Left renal cortex interstitium (tissue), 4 donors: ENCODE measurements at regions not wholly inside any gene's neighbourhood (a gene's known extent, or its start where the extent isn't known, plus 50 kb on each side); places are given as distances from the start of the nearest gene placed in this dataset.

Experiments
- DNase-seq, 4 donors: peaks; one replicate each; pipeline ENCODE4 v3.0.0-alpha.2; 2013; ENCODE audit warnings: low read depth in 4 of 4, low spot score in 2 of 4, missing footprints in 1 of 4

DNA sequence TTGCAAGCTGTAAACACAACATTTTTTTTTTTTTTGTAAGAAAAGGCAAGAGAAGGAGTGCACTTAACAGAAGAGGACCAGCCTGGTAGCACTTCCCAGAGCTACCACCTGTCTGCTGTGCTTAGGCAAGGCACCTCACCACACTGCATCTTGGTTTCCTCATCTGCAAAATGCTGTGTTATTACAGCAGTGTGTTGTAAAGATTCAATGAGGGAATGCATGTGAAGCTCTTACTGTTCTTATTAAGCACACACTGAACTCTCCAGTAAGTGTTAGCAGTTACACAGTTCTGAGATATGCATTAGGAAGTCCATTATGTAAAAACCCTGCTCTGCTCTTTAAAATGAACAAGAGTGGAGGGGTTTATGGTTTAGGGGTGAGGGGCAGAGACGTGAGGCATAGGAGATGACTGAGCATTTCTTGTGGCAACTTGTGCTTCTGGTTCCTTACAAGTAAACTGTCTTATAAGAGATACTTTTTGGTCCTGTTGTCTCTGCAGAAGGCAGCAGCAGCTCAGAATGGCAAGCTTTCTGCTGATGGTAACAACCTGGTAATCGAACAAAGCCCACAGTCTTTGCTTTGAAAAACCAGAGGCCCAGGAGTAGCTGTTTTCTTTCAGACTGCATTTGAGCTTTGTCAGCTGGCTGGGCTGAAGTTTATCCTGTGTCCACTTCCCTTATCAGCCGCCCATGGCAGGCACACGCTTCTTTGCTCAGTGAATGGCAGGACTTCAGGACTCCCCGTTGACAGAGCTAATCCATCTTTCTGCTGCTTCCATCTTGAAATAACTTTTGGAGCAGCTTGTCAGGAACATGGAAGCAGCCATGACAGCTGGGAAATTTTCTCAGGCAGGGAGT lies 98.8 kb upstream of the BMPER start:
- DNase-seq, result no peak

DNA sequence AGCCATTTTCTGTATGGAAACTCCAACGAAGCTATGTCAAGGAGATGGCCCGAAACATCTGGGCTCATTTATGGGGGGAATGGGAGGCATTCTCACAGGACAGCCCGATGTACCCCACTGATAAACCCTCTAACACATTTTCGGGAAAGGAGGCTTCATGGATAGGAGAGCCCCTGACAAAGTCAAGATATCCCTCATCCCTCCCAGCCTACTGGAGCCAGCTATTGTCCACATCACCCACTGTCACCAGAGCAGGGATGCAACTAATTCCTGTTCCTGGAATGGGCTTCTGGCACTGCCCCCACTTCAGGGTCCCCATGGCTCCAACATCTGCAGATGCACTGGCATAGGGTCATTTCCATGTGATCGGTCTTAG lies 98.2 kb upstream of the BMPER start:
- DNase-seq, result no peak

DNA sequence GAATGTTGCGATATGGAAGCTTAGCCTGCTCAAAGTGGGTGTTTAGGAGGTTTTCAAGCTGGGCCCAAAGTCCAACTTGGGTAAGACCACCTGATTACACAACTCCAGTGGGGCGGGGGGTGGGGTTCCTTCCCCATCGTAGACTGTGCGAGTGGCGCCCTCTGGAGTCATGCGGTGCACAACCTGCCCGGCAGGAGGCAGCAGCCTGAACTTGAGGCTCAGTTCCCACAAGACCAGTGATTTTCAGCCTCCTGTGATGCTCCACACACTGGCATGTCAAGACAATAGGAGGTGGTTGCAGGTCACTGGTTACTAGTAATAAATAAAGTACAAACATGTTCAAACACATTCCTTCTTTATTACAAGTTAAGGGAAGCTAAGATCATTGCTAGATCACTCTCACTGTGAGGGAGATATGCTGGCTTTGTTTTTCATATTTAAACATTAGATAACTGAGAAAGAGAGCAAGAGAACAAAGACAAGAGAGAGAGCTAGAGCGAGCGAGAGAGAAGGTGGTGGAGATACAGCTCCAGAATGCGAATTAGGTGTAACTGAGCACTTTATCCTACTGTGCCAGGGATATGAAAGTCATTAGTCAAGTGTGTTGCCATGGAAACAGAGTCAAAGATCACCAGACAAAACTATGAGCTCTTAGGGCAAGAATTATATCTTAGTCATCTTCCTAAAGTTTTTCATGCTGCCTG lies 97.4 kb upstream of the BMPER start:
- no peak for DNase-seq

DNA sequence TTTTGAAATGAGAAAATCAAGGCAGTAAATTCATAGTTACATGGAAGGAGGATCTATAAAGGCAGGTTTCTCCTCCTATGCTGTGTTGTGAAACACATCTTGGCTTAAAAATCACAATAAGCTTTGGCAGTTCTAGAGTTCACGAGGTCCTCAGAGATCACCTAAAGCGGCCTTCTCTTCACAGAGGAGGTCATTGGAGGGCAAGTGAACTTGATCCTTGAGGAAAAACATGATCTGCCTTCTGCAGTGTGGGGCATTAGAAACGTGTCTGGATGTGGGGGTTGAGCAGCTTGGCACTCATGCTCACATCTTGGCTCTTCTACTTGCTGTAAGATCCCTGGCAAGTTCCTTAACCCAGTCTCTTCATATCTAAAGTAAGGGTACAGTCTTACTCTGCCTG lies 96.1 kb upstream of the BMPER start:
- no peak for DNase-seq

DNA sequence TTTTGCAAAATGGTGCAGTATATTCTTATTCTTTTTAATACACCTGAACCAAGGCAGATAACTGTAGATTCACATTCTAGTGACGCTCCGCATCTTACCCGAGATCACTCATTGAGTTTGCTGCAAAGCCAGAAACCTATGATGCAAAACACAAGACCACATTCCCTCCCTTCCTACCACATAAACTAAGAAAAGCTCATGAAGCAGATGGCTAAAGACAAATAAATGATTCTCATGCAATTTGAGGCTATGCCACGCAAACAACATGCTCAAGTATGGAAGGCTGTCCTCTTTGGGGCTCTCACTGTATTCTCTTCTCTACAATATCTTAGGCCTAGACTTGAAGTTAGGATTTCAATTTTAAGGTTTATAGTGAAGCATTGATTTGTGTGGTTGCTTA lies 95.0 kb upstream of the BMPER start:
- DNase-seq, result no peak

DNA sequence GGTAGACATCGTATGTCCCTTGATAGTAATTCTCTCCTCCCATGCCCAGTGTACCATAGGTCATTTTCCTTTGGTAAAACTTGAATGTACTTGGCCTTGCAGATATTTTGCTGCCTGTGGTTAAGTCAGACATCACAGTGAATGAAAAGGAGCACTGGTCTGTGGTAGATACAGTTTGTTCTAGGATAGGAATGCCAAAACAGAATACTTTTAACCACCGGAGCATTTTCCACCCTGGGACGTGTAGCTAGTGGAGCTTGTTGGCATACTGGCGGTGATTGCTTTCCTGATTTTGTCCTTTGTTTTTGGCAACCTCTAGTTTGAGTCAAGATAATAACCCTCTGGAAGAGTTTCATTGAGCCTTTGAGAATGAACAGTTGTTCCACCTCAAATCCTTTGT lies 92.0 kb upstream of the BMPER start:
- DNase-seq, result no peak

DNA sequence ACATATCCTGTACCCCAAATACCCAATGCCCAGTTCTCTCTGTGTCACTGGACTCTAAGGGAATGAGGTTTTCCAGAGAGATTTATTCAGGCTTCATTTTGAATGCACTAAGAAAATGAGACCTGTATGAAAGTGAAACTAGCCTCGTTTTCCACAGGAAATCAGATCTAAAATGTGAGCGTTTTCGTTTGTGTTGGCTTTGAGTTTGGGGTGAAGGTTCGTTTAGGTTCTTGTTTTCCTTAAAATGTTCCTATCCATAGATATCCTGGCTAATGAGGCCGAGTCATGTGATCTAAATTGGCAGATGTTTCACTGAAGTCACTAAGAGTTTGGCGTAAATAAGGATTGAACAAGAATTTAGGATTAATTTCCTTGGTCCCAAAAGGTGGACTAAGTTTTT lies 90.9 kb upstream of the BMPER start:
- no peak for DNase-seq

DNA sequence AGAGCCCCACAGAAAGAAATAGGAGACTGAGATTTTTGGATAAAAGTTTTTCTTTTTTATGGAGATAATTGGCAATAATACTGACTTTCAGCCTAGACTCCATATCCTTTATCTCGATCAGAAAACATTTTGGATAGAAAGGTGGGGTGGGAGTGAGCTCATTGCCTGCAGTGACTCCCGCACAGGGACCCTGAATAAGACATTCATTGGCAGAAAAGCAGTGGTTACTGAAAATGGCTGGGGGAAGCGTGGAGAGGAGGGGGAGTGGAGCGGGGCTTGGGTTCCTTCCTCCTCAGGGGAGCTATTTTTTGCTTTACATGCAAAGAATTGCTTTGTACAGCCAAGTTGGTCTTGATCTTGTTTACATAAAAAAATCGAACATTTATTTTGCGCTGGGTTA lies 90.4 kb upstream of the BMPER start:
- no peak for DNase-seq

DNA sequence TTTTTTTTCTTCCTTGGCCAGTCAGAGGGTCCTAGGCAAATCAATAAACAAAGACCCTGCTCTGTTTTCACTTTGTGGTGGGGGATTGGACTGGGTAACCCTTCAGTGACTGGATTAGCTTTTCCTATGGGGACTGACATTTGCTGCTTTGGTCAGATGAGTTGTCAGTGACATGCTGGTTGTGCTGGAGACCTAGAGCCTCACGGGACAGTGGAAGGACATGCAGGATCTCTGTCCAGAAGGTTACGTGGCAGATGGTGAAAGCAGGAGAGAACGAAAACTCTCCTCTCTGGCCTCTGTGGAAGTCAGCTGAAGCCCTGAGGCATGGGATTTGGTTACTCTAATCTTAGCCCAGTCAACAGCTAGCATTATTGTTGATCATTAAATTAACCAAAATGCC lies 90.0 kb upstream of the BMPER start:
- DNase-seq, result no peak

DNA sequence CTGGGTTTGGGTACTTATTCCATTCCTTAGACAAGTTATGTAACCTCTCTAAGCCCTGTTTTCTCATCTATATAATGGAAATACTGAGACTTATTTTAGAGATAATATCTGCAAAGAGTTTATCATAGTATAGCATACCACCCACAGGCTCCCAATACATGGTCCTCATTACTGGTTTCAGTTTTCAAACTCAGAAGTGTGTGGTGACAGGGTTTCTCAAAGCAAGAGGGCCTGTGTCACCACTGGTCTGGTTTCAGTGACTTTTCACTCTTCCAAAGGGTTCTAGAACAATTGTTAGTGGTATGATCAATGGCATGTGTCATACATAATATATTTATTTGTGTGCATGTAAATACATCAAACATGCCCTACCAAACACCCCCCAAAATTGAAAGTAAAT lies 89.2 kb upstream of the BMPER start:
- no peak for DNase-seq

DNA sequence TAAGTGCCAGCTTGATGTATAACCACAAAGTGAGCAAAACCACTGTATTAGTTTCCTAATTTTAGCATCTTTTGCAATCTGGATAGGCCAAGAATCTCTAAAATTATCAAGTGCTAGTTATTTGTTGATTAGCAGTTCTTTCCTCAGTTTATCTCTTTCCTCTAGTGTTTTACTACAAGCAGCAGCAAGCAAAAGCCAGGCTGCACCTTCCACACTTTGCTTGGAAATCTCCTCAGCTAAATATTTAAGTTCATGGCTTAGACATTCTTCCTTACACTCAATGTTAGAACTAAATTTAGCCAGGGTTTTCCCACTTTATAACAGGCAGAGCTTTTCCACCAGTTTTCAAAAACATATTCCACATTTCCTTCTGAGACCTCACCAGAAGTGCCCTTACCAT lies 85.7 kb upstream of the BMPER start:
- no peak for DNase-seq

DNA sequence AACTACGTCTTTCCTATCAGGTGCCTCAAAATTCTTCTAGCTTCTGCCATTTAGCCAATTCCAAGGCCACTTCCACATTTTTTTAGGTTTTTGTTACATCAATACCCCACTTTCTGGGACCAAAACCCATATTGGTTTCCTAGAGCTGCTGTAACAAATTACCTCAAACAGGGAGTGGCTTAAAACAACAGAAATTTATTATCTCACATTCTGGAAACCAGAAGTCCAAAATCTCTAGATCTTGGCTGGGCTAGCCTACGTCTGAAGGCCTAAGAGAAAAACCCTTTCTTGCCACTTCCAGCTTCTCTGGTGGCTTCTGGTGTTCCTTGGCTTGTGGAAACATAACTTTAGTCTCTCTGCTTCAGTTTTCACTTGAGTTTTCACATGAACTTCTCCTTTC lies 85.1 kb upstream of the BMPER start:
- no peak for DNase-seq

DNA sequence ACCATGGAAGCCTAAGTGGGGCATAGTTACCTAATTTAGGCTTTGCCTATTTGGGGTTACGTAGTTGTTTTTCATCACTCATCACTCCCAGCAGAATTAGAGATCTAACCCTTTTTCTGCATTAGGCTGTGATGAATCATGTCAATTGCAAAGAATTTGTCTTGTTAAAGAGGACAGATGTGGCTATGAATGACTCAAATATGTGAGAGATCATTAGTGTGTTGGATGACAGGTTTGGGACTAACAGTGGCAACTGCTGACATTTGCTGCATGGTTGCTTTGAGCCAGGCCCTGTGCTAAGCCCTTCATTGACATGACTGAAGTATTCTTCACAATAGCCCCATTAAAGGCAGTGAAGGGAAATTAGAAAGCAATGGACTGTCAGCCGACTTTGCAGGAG lies 83.4 kb upstream of the BMPER start:
- DNase-seq, result no peak

DNA sequence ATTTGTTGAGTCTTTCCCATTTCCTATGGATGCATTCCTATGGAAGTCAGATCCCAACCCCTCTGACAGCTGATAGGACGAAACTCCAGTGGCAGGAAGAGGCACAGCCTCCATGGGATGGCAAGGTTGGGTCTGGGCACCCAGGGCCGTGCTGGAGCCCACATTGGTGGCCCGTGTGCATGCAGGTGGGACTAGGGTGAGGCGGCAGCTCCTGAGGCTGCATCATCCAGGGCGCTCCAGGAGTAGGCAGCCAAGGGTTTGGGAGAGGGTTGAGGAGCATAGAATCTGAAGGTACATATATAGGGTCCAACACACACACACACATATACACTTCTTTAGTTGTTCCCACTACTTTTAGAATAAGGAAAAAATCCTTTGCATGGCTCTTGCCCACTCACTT lies 81.4 kb upstream of the BMPER start:
- no peak for DNase-seq

DNA sequence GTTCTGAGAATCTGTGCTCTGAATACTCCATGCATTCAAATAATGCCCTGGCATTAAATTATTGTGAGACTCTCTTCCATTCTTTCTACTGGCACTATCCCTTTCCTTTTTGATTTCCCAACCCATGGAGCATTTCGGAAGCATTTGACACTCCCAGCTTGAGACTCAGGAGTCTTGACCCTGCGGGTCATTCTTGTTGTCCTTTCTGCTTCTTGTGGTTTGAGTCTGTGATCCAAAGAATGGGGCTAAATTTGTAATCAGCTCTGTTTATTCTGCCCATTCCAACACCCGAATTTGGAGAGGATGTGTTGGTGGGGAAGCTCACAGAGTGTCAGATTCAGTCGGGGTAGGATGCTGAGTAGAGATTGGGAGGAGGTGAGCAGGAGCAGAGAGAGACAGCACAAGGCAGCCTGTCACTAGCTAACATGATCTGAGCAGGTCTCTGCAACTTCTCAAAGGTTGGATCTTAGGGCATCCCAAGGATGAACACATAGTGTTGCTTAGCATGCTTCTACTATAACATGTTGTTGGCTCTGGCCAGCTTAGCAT lies 80.4 kb upstream of the BMPER start:
- no peak for DNase-seq

DNA sequence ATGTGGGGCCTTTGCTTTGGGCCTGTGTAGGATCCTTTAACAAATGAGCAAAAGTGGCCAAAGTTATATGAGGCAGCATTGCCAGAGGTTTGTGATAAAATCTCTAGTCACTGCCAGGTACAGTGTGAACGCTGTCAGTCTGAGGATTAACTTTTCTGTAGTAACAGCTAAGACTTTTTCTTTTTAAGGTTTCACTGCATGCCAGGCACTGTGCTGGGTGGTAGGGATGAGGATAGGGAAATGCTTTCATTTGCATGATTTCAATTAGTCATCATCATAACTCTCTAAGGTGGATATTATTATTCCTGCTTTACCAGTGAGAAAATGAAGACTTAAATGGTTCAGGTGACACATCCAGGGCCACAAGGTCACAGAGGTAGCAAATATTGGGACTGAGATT lies 79.7 kb upstream of the BMPER start:
- no peak for DNase-seq

DNA sequence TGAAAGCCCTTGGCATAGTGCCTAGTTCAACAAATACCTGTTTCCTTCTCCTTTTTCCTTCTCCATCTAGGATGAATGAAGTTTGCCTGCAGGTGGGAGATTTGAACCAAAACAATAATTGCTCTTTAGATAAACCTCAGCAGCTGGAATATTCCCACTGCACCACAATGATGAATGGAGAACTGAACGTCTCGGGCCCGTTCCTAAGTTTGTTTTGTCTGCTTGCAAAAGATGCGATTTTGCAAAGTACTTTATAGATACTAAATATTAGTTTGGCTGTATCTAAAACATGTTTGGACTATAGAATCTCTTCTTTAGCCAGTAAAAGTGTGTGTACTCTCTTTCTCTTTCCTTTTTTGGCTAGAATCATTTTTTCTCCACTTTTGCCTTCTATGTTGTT lies 75.8 kb upstream of the BMPER start:
- no peak for DNase-seq

DNA sequence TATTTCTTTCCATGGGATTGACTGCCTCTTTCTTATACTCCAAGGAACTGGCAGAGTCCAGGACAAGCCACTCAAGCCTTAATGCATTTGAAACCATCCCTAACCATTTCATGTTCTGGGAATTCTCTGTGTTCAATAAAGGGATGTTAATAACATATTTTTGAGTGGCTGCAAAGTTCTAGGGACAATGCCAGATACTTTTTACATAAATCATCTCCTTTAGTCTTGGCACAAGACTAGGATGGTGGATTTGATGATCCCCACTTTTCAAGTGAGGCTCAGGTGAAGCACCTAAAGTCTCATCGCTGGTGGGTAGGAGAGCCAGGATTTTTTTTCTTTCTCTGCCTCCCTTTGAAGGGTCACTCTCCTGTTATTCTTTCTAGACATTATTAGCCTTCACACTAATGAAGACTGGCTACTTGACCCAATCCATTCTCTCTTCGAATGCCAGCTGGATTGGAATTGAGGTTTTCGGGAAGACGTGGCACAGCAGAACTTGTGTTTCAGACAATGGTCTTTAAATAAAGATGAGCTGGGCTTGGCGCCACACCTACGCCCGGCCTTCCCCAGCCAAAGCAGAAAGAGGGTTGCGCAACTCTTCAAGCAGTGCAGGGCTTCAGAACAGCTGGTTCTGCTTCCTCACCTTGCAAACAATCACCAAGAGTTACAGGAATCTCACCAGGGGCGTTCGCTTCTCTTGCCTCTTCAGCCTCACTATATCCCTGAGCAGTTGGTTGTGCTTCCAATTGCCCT lies 73.8 kb upstream of the BMPER start:
- no peak for DNase-seq

DNA sequence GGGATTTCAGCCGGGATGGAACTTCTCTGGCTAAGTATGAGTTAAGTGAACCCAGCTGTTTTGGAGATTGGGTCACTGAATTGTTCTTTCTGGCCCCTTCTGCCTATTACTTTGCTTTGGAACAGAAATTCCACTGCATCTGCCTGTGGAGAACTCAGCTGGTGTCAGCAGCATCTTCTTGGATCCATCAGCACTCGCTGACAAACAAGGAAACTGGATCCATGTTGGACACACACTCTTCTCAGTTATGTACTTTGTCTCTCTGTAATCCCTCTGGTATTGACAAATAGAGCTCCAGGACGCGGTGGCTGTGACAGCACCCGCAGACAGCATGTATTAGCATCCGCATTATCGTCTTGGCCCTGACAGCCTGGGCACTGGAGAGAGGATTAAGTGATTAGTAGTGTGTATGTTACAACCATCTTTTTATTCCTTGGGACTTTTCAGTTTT lies 73.0 kb upstream of the BMPER start:
- DNase-seq, result no peak

DNA sequence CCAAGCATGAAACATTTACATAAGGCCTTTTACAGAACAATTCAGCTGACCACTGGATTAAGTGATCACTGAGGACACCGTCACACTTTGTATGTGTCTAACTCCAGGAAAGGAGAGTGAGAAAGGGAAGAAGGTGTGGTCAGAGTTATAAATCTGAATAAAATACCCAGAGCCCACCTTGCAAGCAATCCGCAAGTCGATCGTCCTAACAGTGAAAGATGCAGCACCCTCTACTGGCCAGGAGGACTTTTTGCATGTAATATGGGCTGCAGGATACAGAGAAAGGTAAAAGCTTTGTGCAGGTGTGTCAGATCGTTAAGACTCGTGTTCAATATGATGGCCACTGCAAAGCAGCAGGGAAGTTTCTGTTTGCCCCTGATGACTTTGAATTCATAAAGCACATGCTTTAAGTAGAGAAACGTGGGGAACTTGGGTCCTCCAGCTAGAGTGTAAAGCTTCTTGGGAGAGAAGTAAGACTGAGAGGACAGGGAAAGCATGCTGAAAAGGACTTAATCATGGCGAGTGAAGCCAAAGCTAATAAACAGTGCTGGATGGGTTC lies 68.5 kb upstream of the BMPER start:
- no peak for DNase-seq

DNA sequence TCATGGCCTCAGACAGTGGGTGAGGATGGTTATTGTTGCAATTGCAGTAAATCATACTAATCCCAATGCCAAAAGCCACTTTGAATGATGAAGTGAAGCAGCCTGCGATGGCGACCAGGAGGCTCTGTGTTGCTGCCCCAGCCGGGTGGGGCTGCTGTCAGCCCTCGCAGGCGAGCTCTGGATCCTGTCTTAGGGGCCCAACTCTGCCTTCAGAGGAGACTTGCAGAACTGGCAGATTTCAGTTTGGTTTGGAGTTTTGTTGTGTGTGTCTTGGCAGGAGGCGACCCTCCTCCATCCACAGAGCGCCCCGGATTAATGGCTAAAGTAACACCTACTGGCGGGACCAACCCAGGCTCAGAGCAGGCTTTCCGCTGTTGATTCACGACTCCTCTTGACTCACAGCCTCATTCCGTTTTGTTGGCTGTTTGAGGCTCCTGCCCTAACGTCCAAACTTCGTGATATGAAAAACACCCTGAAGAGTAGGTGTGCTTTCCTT lies 67.9 kb upstream of the BMPER start:
- DNase-seq, result no peak
